CD4-positive, alpha-beta T cell treated with Interleukin-17A for 1 hour (primary cell): ENCODE measurements at regions not wholly inside any gene's neighbourhood (a gene's known extent, or its start where the extent isn't known, plus 50 kb on each side); places are given as distances from the start of the nearest gene placed in this dataset.

ENCODE experiments used
- DNase-seq: peaks from one replicate; pipeline ENCODE4 v3.0.0-alpha.2; 2020

DNA sequence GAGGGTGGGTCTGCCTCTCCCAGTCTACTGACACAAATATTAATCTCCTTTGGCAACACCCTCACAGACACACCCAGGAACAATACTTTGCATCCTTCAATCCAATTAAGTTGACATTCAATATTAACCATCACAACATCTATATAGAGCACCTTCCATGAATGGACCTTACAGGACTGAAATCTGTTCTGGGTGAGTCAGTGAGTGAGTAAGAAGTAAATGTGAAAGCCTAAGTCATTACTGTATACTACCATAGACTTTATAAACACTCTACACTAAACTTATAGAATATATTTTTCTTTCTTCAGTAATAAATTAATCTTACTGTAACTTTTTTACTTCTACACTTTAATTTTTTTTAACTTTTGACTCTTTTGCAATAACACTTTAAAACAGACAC is 993.8 kb upstream of the MAP3K7 start:
- DNase-seq = no peak

DNA sequence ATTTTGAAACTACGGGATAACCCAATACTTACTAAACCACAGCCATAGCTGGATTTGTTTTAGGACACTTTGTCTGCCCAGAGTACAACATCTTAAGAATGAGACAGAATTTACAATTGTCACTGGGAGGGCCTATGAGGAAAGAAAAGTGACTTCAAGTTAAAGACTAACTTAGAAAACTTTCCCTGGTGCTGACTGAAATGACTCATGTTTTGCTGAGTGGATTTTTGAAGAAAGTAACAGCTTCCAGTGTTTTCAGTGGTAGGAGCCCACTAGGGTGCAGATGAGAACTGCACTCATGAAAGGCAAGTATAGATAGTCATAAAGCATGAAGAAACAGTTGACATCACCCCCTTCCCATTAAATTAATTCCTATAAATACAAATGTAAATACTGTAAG is 988.2 kb upstream of the MAP3K7 start:
- no peak for DNase-seq

DNA sequence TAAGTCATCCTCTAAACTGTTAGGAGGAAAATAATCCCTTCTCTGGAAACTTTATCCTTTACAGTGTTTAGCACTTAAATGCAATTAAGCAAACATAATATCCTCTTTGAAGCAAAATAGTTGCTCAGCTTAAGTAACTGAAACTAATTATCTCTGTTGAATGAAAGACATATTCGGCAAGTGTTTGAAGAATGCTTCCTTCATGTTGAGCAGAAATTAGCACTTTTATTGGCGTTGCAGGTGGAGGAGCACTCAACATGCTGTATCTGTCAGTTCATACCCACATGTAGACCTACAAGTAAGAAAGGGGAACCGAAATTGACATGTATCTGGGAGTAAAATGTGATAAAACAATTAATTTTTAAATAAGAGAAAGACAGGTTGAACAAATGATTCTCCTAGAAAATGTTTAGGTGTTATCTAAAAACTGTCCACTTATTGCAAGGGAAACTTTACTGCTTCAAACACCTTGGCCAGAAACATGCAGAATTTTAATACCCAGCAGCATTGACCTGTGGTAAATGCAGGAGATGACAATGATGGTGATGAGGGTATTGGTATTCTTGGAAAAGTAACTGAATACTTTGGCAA is 987.0 kb upstream of the MAP3K7 start:
- no peak for DNase-seq

- no peak for DNase-seq
These were observed 986.0 kb upstream of the MAP3K7 start for GRCh38 chr6:91572878-91573277.

DNA sequence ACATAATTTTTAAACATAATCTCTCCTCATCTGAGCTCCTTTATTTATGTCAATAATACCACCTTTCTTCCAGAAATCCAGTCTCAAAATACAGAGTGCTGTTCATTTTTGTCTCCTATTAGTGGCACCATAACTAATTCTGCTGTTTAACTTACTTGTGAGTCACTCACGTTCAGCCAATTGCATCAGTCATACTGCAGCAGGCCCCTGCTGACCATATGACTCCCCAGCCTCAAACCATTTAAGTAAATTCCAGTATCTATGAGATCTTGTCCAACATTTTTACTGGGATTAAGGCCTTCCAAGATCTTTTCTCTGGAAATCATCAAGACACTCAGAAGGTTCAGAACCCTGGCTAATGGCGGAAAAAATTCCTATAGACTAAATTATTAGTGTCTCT is 982.2 kb upstream of the MAP3K7 start:
- DNase-seq = no peak

GRCh38 chr6:91566467-91566866 is 979.6 kb upstream of the MAP3K7 start:
- DNase-seq = no peak

DNA sequence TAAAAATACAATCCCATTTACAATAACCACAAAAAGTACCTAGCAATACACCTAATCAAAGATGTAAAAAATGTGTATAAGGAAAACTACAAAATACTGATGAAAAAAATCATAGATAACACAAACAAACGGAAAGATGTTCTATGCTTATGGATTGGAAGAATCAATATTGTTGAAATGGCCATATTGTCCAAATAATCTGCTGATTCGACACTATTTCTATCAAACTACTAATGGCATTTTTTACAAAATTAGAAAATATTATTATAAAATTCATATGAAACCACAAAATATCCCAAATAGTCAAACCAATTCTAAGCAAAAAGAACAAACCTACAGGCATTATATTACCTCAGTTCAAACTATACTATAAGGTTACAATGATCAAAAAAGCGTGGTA is 978.3 kb upstream of the MAP3K7 start:
- DNase-seq = no peak

DNA sequence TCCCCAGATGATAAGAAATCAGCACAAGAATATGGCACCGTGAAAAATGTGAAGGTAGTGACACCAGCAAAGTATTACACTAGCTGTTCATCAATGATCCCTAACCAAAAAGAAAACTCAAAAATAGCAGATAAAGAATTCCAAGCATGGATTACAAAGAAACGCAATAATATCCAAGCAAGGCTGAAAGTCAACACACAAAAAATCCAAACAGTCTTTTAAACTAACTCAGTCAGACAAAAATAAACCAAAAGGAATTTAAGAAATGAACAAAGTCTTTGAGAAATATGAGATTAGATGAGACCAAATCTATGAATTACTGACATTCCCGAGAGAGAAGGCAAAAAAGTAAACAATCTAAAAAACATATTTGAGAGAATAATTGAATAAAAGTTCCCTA is 976.1 kb upstream of the MAP3K7 start:
- DNase-seq = no peak

DNA sequence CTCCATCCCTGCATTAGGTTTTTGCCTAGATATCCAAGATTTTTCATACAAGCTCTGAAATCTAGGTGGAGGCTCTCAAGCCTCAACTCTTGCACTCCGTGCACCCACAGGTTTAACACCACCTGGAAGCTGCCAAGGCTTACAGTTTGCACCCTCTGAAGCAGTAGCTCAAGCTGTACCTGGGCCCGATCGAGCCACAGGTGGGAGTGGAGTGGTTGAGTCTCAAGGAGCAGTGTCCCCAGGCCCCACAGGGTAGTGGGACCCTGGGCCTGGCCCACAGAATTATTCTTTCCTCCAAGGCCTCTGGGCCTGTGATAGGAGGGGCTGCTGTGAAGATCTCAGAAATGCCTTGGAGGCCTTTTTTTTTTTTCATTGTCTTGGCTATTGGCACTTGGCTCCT is 973.5 kb upstream of the MAP3K7 start:
- no peak for DNase-seq

DNA sequence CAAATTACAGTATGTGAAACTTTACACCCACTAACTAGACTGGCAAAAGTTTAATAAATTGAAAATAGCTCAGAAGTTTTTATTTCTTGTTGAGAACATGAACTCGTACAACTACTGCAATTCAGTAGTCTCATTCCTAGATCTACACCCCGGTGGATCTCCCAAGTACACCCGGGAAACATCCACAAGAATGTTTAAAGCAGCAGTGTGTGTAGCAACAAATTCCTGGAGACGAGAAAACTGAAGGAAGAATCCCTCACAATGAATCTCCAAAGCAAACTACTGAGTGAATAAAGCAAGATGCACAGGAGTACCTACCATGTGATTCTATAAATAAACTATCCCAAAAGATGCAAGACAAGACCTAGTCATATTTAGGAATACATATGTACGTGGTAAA is 954.0 kb upstream of the MAP3K7 start:
- DNase-seq = no peak

GRCh38 chr6:91539456-91539855 is 952.6 kb upstream of the MAP3K7 start:
- no peak for DNase-seq

DNA sequence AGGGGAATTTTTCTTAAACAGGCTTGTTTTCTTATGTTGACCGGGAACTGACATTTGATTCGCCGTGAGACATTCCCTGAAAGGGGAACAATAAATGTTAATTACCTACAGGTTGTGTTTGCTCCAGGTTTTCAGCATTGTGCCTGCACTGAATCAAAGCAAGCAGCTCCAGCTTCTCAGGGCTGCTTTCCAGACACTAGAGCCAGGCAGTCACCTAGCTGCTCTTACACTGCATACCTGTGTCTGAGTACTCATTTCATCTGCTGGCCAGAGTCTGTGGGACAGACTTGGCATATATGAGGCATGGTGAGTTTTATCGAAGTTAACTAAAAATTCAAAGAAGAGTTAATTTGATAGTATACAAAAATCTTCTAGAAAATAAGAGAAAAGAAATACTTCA is 951.8 kb upstream of the MAP3K7 start:
- DNase-seq = no peak

GRCh38 chr6:91534614-91535013 is 947.7 kb upstream of the MAP3K7 start:
- DNase-seq = no peak

DNA sequence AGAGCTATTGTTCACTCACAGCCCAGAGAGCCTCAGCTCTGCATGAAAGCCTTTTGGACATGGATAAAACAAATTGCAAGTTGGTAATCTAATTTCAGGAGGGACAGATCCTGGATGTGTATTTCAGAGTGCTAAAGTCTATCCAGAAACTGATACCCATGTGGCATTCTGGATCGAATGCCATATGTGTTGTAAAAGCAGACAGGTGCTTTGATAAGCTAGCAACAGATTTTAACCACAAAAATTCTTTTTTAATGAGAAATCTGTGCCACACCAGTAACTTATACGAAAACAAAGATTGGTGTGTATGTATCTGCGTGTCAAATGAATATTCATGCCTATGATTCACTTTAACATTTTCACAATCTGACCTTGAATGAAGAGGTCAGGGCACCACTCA is 936.6 kb upstream of the MAP3K7 start:
- DNase-seq = no peak

DNA sequence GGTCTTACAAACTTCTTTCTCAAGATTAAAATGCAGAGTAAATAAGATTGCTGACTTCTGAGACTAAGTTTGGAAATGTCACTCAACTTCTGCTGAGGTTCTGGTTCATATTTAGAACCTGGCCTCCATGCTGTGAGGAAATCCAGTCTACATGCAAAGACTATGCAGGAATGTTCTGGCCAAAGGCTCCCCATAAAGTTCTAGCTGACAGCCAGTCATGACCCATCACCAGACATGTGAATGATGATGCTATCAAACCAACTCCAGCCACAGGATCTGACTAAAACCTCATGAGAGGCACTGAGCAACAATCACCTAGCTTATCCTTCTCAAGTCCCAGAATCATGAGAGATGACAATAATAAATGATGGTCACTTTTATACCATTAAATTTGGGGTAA is 935.1 kb upstream of the MAP3K7 start:
- DNase-seq = no peak

- no peak for DNase-seq
These were observed 922.8 kb upstream of the MAP3K7 start for GRCh38 chr6:91509711-91510110.

- no peak for DNase-seq
These were observed 922.2 kb upstream of the MAP3K7 start for GRCh38 chr6:91509039-91509438.

DNA sequence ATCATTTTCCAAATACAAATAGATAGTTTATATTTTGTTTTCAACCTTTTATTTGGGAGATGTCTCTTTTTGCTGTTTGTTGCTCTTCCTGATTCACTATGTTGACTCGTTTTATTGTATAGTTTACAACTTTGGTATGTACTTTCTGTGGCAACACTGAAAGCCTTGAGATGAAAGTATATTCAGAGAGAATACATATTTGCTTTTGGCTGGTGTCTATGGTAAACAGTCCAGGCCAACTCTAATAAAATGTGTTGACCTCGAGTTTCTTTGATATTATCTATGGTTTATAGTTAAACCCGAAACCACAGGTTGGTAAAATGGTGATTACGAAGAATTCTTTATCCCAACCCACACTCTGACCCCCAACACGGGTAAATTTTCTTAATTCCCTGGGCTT is 919.6 kb upstream of the MAP3K7 start:
- DNase-seq = no peak

DNA sequence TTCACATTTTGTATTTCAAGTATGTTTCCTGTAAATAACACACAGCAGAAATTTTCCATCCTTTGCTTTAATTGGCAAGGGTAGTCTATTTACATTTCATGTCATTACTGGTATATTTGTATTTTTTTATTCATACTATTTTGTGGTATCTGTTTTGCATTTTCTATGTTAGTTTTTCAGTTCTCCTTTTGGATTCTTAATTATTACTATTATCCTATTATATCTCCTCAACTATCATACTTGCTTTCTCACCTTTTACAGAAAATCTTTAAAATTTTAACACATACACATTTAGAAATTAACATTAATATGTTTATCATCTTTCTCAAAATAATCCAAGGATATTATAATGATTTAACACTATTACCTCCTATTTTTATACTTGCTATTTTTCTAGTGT is 918.3 kb upstream of the MAP3K7 start:
- DNase-seq = no peak

GRCh38 chr6:91501930-91502329 is 915.1 kb upstream of the MAP3K7 start:
- no peak for DNase-seq

DNA sequence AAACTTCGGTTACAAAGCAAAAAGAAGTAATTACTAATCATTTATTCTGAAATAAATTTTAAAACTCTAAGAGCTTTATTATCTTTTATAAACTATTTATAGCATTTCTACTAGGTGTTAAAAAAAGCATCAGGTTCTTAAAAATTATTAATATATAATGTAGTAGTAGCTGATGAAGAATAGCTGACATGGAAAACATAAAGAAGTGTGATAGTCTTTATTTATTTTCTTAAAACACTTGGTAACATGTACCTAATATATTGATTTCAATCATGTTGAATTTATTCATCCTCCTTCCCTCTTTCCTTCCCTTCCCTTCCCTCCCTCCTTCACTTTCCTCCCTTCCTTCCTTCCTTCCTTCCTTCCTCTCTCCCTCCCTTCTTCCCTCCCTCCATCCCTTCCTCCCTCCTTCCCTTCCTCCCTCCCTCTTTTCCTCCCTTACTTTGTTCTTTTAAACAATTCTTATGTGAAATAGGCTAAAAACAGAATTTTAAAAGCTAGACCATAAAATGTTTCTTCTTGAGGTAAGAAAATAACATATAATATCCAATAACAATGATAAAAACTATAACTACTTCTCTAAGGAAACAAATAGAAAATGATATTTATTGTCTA is 913.9 kb upstream of the MAP3K7 start:
- DNase-seq = no peak

GRCh38 chr6:91498576-91498975 is 911.7 kb upstream of the MAP3K7 start:
- no peak for DNase-seq

GRCh38 chr6:91497770-91498169 is 910.9 kb upstream of the MAP3K7 start:
- no peak for DNase-seq

GRCh38 chr6:91490671-91491301 is 903.9 kb upstream of the MAP3K7 start:
- no peak for DNase-seq
